Lower lobe of right lung (tissue), 2 donors: ENCODE measurements at regions not wholly inside any gene's neighbourhood (a gene's known extent, or its start where the extent isn't known, plus 50 kb on each side); places are given as distances from the start of the nearest gene placed in this dataset.

ENCODE experiments used
- ATAC-seq, 2 donors: fragments of 200-7000 bp; cut with Tn5 transposase; one replicate each; pipeline ENCODE4 v1.9.1; 2020 to 2022; ENCODE audit warnings: mild to moderate bottlenecking in 2 of 2, moderate library complexity in 2 of 2
- DNase-seq: peaks from one replicate; pipeline ENCODE4 v3.0.0-alpha.2; 2020
- H3K27ac ChIP-seq: fragments of 200-600 bp; one replicate; pipeline ENCODE4 v1.8.0; 2022
- H3K27me3 ChIP-seq: fragments of 200-600 bp; one replicate; pipeline ENCODE4 v1.8.0; 2022; ENCODE audit warnings: low read depth
- H3K36me3 ChIP-seq: fragments of 200-600 bp; one replicate; pipeline ENCODE4 v1.8.0; 2022; ENCODE audit warnings: mild to moderate bottlenecking
- H3K4me1 ChIP-seq: fragments of 200-600 bp; one replicate; pipeline ENCODE4 v1.8.0; 2022
- H3K4me3 ChIP-seq: fragments of 200-600 bp; one replicate; pipeline ENCODE4 v1.8.0; 2022; ENCODE audit warnings: mild to moderate bottlenecking
- H3K9me3 ChIP-seq: fragments of 200-600 bp; one replicate; pipeline ENCODE4 v1.8.0; 2022
- intact Hi-C: fragments of 100-400 bp; cut with DNase I; formaldehyde crosslinking; loops from one replicate; pipeline ENCODE4 v1.11.0; 2022
- TF ChIP-seq, protein P1 (sequence below): fragments of 200-600 bp; IDR thresholded peaks from one replicate; pipeline ENCODE4 v1.8.0; 2022; ENCODE audit warnings: antibody characterized with exemption, mild to moderate bottlenecking
- donor health status: DM: no; HTN: yes; CAD: no; lungs with severe emphysema.

DNA sequence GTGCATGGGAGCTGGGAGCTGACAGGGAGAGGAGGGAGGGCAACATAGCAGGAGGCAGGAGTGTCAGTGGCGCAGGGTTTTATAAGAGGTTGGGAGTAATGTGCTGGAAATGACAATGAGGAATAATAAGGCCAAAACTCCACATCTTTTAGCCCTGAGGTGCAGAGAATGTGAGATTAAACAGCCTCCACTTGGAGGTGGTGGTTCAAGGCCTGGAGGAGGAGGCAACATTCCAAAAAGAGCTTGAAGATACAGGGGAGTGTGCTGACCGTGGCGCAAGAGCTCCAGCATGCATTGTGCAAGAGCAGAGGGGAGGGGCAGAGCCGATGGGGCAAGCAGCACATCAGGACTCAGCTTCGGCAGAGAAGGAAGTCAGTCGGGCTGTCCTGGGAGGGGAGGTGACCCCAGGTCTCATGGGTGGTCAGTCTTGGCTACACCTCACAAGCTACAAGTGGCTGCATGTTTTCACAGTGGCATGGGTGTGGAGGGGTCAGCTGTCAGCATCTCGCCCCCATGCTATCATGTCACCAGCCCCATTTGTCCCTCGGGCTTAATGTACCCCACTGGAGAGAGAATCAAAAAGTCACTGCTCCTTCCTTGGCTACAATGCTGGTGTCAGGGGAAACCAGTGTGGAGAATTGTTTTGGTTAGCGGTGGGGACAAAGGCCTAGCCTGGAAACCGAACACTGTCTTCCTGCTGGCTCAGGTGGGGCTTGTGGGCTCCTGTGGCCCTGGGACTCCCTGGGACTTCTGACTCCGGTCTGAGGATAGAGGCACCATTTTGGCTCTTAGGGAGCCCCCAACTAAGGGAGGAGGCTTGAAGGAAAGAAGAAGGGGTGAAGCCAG lies 208.0 kb downstream of the ZFP36L2 start:
- intact Hi-C loops, result no loop called here
- ATAC-seq (peak; percentile 92), DNase-seq (peak; percentile 93)
- Histone ChIP-seq H3K9me3 (peaks cover 3% of the 10 kb centered on the region), H3K36me3 (no peaks in the 10 kb centered on the region), H3K4me1 (peaks cover 29% of the 10 kb centered on the region), H3K4me3 (no peak overlapping the region), H3K27me3 (no peaks in the 10 kb centered on the region), H3K27ac (peak overlapping the region; percentile 59)
- TF ChIP-seq, protein P1, sequence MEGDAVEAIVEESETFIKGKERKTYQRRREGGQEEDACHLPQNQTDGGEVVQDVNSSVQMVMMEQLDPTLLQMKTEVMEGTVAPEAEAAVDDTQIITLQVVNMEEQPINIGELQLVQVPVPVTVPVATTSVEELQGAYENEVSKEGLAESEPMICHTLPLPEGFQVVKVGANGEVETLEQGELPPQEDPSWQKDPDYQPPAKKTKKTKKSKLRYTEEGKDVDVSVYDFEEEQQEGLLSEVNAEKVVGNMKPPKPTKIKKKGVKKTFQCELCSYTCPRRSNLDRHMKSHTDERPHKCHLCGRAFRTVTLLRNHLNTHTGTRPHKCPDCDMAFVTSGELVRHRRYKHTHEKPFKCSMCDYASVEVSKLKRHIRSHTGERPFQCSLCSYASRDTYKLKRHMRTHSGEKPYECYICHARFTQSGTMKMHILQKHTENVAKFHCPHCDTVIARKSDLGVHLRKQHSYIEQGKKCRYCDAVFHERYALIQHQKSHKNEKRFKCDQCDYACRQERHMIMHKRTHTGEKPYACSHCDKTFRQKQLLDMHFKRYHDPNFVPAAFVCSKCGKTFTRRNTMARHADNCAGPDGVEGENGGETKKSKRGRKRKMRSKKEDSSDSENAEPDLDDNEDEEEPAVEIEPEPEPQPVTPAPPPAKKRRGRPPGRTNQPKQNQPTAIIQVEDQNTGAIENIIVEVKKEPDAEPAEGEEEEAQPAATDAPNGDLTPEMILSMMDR, result no peak

DNA sequence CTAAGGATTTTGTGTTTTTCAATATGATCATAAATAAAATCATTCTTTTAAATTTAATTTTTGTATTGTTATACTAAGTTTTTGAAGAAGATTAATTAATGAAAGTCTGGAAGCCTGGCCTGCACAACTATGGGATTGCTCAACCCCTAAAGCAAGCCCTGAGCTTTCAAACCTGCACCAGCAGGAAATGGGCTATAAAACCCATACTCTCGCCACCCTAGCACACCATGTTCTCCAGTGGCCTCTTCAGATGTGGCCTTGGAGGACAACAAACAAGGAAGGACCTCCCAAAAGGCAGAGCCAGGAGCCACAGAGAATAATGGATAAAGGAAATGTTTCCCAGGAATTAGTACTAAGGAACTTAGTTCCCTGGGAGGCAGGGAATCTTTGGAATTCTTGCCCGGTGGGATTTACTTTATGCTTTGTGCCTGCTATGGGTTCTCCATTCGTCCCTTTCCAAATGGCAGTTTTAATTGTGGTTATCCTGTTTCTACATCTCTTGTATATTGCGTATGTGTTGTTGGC lies 212.5 kb downstream of the ZFP36L2 start:
- Histone ChIP-seq H3K27ac (no peak overlapping the region), H3K4me3 (no peak overlapping the region), H3K27me3 (no peaks in the 10 kb centered on the region), H3K9me3 (no peaks in the 10 kb centered on the region), H3K36me3 (no peaks in the 10 kb centered on the region), H3K4me1 (peaks cover 22% of the 10 kb centered on the region)
- TF ChIP-seq, protein P1, result no peak
- intact Hi-C loops, result no loop called here
- ATAC-seq (no peak), DNase-seq (no peak)

DNA sequence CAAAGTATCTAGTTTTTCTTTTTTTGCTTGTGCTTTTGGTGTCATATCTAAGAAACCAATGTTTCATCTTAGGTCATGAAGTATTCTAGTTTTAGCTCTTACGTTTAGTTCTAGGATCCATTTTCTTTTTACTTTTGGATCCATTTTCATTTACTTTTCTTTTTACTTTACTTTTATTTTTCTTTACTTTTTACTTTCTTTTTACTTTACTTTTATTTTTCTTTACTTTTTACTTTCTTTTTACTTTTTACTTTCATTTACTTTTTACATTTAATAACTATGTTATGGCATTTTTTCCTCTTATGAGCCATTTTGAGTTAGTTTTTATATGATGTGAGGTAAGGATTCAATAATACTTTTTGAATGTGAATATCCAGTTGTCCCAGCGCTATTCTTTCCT lies 213.4 kb downstream of the ZFP36L2 start:
- intact Hi-C loops, result no loop called here
- H3K36me3 ChIP-seq, result no peaks in the 10 kb centered on the region
- no peaks in the 10 kb centered on the region for H3K9me3 ChIP-seq
- TF ChIP-seq, protein P1, result no peak
- no peaks in the 10 kb centered on the region for H3K27me3 ChIP-seq
- H3K4me3 ChIP-seq, result no peak overlapping the region
- no peak for ATAC-seq
- peaks cover 13% of the 10 kb centered on the region for H3K4me1 ChIP-seq
- no peak for DNase-seq
- H3K27ac ChIP-seq, result no peak overlapping the region

DNA sequence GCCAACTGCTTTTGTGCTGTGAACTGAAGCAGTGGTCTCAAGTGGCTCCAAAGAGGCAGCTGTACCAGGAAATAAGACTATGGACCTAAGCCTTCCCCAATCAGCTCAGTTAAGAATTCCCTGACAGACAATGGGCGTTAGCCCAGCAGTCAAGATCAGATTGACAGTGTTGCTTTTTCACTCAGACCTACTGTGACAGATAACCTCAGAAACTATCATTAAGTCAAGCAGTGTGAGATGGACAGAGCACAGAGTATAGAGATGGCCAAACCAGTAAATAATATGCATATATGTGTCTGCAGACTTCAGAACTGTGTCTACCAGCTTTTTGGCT lies 215.3 kb downstream of the ZFP36L2 start:
- DNase-seq (no peak), ATAC-seq (no peak)
- H3K4me1 ChIP-seq, result peaks cover 8% of the 10 kb centered on the region
- intact Hi-C loops, result no loop called here
- H3K36me3 ChIP-seq, result no peaks in the 10 kb centered on the region
- TF ChIP-seq, protein P1, result no peak
- no peaks in the 10 kb centered on the region for H3K27me3 ChIP-seq
- no peak overlapping the region for H3K4me3 ChIP-seq
- H3K27ac ChIP-seq, result no peak overlapping the region
- H3K9me3 ChIP-seq, result no peaks in the 10 kb centered on the region

DNA sequence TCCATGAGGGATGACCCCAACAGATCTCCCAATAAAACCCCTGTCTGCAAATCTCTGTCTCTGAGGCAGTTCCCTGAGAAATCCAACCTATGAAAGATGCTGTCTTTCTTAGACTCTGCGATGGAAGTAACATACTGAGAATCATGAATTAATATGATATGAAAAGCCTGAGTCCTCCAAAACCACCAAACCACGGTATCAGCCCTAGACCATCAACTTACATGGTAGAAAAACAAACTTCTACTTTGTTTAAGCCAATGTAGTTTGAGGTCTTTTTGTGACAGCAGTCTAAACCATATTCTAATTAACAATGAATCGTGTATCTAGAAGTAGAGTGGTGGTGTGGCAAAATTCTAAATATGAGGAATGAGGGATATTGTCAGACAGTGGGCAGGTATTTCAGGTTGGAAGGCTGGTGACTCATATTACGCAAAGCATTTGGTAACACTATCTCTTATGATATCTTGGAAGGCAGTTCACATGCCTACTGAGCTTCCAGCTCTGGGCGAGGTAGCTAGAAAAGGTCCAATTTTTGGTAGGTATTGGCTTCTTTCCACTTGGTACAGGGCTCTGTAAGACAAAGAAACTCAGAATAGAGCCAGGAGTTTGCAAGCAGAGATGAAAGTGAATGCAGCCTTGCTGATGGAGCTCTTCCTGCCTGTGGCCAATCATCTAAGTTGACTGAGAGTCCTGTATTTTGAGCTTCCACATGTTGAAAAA lies 215.8 kb downstream of the ZFP36L2 start:
- no peak for DNase-seq
- intact Hi-C loops, result no loop called here
- no peak overlapping the region for H3K27ac ChIP-seq
- no peaks in the 10 kb centered on the region for H3K9me3 ChIP-seq
- no peaks in the 10 kb centered on the region for H3K27me3 ChIP-seq
- TF ChIP-seq, protein P1, result no peak
- H3K4me3 ChIP-seq, result no peak overlapping the region
- H3K4me1 ChIP-seq, result peaks cover 12% of the 10 kb centered on the region
- no peaks in the 10 kb centered on the region for H3K36me3 ChIP-seq
- ATAC-seq, result no peak
